NCI-H2029 (cell line): ENCODE measurements at regions not wholly inside any gene's neighbourhood (a gene's known extent, or its start where the extent isn't known, plus 50 kb on each side); places are given as distances from the start of the nearest gene placed in this dataset.
A peak's percentile ranks its signal among the peaks of the same experiment; 100 is the strongest.
"Not testable (repeated sequence)": the region's sequence is repeated elsewhere in the genome, so short reads cannot be mapped to it uniquely, and the experiment has no call there.

Source experiments
- DNase-seq: peaks from one replicate; lab custom pipeline; 2025; lab: John Stamatoyannopoulos, UW

DNA sequence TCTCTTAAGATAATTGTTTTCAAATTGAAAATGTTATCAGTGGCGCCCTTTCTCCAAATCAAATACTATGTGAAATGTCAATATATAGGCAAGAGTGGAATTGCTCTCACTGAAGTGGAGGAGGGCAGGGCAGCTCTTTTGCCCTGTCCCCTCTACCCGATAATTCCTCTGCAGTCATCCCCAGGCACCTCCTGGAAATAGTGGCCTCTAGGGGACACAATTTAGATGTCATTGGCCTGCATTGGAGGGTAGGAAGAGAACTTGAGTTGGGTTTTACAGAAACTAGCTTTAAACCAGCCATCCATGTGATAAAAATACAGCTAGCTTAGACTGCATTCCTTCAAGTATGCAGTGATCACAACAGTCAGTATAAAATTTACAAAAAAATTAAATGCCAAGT is 288.9 kb downstream of the EDEM1 start:
- DNase-seq = no peak

DNA sequence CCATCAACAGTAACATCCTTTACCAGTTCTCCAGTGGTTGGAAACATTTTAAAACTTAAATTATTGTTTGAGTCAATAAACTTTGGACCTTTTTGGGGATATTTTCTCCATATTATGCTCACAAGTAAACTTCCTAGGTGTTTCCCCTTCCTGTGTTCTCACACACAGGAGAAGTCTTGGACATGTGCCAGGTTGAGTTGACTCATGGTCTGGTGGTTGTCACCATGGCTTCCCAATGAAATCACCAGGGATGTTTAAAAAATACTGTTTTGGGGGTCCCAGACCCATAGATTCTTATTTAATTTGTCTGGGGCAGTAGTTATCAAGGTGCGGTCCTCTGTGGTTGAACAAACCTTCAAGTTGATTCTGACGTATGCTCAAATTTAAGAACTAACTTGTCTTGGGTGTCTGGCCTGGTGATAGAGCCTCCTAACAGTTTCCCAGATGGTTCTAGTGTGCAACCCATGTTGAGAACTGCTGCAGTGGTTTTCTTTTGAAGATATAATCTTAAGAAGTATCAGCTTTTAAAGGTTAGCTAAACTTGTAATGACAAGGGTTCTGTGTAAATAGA is 291.8 kb downstream of the EDEM1 start:
- no peak for DNase-seq

DNA sequence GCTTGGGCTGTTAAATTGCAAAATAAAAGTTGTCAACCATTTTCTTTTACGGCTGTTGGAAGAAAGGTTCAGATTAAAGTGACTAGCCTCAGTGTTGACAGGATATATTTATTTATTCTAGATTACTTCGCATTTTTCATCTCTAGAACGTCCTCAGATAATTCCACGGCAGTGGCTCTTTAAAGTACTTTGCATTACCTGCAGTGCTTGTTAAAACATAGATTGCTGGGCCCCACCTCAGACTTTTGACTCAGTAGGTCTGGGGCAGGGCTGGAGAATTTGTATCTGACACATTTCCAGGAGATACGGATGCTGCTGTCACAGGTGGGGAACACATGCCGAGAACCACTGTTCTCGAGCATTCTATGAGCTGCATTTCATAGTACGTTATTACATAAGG is 292.7 kb downstream of the EDEM1 start:
- no peak for DNase-seq

DNA sequence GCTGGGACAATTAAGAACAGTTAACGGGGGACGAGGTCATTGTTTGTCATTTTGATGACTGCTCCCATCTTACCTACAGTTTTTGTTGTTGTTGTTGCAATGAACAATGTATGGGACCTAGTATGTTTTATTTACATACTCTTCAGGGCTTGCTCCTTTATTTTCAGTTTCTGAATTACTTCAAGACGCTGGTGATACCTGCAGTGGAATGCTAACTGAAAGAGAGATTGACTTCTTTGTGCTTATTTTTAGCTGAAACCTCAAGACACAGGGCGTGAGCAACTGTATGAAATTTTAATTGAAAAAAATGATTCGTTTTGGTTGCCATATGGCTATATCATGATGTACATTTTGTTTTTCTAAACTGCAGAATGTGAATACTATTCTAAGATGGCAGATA is 297.9 kb downstream of the EDEM1 start:
- DNase-seq = no peak

DNA sequence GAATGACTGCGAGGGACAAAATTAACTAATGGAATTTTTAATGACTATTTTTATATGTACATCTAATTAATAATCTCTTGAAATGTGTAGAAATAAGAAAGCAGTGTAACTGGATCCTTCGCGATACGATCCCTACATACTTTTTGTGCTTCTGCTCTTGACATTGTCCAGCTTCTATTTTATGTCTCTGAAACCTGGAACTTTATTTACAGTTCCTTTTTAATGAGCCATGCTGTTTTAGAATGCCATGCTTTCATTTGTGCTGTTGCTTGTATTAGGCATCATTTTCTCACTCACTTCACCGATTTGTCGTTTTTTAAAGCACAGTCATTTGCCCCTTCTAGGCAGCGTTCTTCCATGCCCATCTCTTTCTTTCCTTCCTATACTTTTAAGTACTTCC is 301.3 kb downstream of the EDEM1 start:
- DNase-seq = no peak

DNA sequence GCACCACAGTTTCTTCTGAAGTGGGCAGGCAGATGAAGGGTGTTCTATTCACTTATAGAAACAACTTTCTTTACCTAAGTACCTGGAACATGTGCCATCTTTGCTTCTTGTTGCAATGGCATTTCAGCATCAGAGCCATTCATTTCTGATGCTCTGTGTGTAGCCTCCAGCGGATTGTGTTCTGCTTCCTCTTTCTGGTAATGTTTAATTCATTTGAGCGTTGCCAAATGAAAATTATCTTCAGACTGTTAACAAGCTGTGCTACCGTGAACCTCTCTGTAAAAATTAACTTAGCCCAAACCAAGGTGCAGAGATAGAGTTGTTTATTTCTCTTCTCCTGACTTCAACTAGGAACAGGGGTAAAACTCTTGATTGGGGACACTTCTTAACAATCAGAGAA is 302.0 kb downstream of the EDEM1 start:
- no peak for DNase-seq

DNA sequence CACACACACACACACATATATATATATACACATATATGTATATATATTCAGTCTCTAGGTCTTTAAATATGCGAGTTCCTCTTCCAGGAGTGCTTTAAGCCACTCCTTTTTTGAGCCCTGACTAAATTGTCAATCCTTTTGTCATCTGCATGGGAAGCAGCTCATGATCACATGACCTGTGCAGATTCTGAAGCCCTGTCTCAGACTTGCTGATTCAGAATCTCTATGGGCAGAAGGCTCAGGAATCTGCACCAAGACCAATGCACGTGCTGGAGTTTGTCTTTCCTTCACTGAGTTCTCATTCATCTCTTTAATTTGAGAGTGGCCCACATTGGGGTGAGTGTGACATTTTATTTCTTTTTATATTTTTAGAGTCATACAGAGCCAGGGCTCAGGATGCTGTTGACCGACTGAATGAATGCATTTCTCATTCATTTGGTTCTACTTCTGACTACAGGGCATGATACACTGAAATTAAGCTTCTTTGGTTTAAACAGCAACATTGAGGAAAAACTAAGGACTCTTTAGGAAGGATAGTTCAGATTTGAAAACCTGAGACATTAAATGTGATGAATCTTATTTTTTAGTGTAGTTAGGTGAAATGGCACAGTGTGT is 307.5 kb downstream of the EDEM1 start:
- no peak for DNase-seq

DNA sequence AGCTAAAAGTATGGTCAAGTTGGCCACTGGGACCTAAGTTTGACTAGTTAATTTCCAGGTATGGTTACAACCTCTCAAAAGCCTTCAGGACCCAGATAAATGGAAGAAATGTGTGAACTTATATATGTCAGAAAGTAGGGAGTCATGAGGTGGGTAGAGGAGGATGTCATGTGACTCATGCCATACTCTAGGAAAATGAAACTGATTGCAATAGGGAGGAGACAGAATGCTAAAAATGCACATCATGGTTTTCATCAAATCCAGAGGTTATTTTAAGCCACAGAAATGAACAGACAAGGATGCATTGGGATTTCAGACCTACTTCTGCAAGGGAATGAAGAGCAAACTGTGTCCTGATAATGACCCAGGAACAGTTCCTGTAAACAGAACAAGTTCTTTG is 310.0 kb downstream of the EDEM1 start:
- no peak for DNase-seq

DNA sequence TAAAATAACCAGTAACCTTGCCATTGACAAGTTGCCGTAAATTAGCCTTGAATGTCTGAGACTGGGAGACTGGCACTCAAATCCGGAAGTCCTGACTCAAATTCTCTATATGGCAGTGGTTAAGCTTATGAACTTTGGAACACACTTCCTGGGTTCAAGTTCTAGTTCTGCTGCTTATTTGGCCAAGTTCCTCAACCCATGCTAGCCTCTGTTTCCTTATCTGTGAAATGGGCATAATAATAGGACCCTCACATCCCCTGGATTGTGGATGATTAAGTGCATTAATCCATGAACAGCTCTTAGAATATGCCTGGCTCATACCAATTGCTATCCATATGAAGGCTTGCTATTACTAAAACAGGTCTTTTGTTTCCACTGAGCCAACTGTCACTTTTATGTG is 311.5 kb downstream of the EDEM1 start:
- DNase-seq = no peak

DNA sequence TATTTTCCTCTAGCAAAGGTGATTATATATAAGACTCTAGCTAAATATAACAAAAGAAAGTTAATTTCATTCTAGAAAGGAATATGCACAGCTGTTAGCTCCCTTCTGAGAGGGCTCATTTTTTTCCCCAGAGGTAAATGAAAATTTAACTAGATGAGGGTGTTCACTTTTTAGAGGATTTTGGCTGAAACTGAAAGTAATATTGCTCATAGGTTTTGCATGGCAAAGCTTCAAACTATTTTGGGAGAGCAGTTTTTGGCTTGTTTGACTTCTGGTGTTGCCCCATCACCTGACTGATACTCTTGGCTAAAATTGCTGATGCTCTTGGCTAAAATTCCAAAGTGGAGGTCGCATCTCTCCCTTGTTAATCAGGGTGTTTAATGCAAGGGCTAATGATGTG is 311.9 kb downstream of the EDEM1 start:
- no peak for DNase-seq

DNA sequence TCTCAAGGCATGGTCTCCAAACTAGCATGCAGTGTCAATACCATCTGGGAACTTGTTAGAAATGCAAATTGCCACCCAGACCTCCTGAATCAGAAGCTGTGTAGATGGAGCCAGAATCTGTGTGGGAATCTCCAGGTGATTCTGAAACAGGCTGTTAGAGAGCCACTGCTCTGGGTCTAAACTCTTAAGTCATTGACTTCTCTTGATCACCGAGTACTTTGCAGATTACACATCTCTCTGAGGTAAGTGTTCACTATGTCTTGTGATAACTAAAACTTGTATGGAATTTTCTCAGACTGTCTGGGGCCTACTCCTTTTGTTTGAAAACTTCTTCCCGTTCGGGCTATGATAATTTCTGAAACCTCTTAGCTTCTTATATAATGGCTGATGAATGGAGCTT is 315.6 kb downstream of the EDEM1 start:
- DNase-seq = no peak

DNA sequence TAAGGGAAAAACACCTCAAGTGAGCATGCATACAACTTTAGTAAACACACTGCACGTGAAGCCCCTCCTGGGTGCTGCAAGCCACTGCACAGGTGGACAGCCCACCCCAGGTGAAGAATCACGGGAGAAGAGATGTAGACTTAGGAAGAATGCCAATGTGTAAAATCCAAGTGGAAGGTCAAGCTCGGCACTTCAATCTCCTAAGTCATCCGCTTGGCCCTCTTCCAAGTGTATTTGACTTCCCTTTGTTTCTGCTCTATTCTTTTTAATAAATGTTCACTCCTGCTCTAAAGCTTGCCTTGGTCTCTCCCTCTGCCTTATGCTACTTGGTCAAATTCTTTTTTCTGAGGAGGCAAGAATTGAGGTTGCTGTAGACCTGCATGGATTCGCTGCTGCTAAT is 316.6 kb downstream of the EDEM1 start:
- peak; percentile 77 for DNase-seq

DNA sequence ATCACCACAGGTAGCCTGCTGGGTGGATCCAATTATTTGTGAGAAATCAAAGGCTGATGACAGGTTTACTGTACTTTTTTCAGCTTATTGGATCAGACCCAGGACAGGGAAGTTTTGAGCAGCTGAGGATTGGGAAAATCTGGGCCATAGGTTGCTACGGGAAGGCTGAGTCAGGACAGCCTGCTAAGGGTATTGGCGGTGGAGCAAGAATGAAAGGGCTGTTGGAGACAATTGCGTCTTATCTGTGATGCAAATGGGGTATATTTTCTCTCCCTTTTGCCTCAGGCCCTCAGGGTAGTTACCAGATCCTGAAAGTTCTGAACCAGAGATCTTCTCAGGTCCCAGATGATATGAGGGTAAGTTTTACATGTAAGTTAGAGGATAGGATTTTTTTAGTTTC is 317.7 kb downstream of the EDEM1 start:
- no peak for DNase-seq

DNA sequence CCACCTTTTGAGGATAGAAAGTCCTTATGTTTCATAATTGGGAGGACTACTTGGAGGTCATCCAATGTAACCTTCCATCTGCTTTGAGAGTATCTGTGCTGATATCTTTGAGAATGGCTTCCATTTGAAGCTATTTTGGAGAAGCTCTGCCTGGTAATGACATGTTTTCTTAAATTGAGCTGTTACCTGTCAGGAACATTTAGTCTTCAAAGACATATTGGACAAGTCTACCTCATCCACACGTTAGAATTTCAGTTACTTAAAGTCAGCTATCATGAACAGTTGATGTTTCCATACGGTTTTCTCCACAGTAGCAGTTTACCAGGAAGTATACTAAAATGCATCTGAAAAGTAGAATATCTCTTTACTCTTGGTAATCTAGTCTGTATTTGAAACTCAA is 318.5 kb downstream of the EDEM1 start:
- DNase-seq = no peak

DNA sequence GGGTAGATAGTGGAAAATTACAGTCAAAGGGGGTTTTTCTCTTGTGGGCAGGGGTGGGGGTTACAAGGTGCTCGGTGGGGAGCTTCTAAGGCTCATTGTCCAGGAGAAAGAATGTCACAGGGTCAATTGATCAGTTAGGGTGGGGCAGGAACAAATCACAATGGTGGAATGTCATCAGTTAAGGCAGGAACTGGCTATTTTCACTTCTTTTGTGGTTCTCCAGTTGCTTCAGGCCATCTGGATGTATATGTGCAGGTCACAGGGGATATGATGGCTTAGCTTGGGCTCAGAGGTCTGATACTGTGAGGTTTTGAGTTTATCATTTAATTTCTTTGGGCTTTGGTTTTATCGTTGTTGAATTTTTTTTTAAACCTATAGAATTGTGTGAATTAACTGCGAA is 321.4 kb downstream of the EDEM1 start:
- not testable (repeated sequence) for DNase-seq

DNA sequence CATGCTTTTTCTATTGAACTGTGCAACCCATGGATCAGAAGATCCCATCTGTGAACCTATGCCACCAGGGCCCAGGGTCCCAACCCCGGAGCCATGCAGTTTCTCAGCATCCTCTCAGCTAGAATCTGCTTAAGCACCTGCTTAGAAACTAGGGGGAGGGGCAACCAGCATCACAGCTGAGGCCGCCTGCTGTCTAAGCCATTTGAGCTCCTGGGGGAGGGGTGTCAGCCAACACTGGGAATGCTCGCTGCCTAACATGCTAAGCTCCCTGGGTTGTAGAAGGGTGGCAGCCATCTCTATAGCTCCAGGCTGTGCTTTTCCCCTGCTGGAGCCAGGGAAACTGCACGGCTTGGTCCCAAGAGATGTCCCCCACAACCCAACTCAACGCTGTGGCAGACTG is 322.8 kb downstream of the EDEM1 start:
- no peak for DNase-seq

DNA sequence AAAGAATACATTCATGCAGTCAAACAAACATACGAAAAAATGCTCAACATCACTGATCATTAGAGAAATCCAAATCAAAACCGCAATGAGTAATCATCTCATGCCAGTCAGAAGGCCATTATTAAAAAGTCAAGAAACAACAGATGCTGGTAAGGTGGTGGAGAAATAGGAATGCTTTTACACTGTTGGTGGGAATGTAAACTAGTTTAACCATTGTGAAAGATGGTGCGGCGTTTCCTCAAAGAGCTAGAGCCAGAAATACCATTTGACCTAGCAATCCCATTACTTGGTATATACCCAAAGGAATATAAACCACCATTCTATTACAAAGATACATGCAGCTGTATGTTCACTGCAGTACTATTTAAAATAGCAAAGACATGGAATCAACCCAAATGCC is 330.4 kb downstream of the EDEM1 start:
- DNase-seq = no peak

DNA sequence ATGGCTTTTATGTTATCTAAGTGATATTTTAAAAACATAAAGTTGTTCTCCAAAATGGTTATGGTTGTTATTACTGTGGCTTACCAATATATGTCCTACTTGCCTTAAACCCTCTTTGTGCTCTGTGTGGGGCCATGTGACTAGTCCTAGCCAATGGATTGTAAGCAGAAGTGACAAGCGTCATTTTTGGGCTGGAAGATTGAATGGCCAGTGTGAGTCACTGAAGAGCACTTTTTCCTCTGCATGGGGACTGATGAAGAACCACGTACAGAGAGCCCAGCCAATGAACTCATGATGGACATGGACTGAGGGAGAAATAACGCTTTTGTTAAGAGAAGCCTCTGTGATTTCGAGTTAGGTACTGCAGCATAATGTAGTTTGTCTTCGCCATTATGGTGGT is 332.7 kb downstream of the EDEM1 start:
- DNase-seq = no peak

DNA sequence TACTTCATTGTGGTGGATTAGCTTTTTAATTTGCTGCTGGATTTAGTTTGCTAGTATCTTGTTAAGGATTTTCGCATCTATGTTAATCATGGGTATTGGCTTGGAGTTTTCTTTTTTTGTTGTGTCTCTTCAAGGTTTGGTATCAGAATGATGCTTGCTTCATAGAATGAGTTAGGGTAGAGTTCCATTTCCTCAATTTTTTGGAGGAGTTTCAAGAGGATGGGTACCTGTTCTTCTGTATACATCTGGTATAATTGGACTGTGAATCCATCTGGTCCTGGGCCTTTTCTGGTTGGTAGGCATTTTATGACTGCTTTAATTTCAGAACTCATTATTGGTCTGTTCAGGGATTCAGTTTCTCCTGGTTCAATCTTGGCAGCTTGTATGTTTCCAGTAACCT is 335.6 kb downstream of the EDEM1 start:
- DNase-seq = no peak

DNA sequence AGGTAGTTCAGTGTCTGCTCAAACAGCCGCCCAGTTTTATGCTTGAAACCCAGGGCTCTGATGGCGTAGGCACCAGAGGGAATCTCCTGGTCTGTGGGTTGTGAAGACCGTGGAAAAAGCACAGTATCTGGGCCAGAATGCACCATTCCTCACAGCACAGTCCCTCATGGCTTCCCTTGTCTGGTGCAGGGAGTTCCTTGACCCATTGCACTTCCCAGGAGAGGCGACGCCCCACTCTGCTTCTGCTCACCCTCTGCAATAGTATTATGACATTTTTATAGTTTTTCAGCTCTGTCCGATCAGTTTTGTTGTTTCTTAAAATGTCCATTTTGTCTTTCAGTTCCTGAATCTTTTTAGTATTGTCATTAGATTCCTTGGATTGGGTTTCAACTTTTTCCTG is 343.5 kb downstream of the EDEM1 start:
- DNase-seq = no peak

DNA sequence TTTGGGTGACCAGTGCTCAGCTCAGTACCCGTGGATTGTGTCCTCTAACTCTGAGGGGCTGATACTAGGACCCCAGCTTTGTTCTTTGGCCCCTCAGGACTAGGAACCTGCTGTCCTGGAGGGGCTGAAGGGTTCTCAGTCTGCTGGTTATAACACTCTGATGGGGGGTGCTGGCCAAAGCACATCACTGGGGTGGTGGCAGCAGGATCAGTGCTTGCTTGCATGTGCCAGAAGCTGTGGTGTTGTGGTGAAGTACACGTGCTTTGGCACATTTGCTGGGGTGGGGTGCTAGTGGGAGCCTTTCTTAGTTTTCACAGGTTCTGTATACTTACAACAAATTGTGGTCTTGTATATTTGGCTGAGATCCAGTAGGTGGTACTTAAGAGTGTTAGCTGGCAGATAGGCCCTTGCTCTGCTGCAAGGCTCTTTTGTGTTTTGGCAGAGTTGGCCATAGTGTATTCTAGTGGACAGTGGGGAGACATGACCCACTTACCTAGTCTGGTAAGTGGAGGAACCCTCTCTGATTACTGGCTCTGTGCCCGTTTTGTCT is 344.3 kb downstream of the EDEM1 start:
- DNase-seq = peak; percentile 21

DNA sequence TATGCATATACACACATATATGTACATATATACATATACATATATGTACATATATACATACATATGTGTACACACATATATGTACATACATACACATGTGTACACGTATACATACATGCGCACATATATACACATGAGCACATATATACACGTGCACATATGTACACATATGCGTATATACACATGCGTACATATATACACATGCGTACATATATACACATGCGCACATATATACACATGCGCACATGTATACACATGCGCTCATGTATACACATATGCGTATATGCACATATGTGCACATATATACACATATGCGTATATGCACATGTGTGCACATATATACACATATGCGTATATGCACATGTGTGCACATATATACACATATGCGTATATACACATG is 353.0 kb downstream of the EDEM1 start:
- no peak for DNase-seq

DNA sequence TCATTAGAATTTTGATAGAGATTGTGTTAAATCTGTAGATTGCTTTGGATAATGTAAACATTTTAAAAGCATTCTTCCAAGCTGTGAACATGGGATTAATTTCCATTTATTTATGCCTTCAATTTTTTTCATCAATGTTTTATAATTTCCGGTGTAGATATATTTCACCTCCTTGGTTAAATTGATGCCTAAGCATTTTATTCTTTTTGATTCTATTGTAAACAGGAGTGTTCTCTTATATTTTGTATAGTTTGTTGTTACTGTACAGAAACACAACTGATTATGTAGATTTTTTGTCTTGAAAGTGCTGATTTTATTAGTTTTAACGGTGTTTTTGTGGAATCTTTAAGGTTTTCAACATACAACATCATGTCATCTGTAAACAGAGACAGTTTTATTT is 355.0 kb downstream of the EDEM1 start:
- DNase-seq = no peak

DNA sequence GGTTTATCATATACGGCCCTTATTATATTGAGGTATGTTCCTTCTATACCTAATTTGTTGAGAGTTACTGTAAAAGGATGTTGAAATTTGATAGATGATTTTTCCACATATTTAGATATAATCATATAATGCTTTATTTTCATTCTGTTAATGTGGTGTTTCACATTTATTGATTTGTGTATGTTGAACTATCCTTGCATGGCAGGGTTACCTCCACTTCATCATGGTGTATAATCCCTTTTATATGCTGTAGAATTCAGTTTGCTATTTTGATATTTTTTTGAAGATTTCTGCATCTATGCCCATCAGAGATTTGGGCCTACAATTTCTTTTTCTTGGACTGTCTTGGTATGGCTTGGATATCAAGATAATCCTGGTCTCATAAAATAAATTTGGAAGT is 355.5 kb downstream of the EDEM1 start:
- DNase-seq = no peak
